Endothelial cell (in vitro differentiated cells): ENCODE measurements at regions not wholly inside any gene's neighbourhood (a gene's known extent, or its start where the extent isn't known, plus 50 kb on each side); places are given as distances from the start of the nearest gene placed in this dataset.
"Not testable (repeated sequence)": the region's sequence is repeated elsewhere in the genome, so short reads cannot be mapped to it uniquely, and the experiment has no call there.

ENCODE experiments used
- DNase-seq: peaks from one replicate; pipeline ENCODE4 v3.0.0; 2021; ENCODE audit warnings: low spot score
- H3K27ac Mint-ChIP-seq: one replicate; pipeline ENCODE4 v1.8.0; 2021; ENCODE audit warnings: mixed read lengths, inconsistent platforms; ENCODE audit not compliant: unreplicated experiment
- H3K27me3 Mint-ChIP-seq: one replicate; pipeline ENCODE4 v1.8.0; 2021; ENCODE audit warnings: mild to moderate bottlenecking, moderate library complexity, mixed read lengths, inconsistent platforms; ENCODE audit not compliant: unreplicated experiment
- H3K36me3 Mint-ChIP-seq: one replicate; pipeline ENCODE4 v1.8.0; 2021; ENCODE audit warnings: mild to moderate bottlenecking, low read depth, mixed read lengths, inconsistent platforms; ENCODE audit not compliant: unreplicated experiment
- H3K4me1 Mint-ChIP-seq: one replicate; pipeline ENCODE4 v1.8.0; 2021; ENCODE audit warnings: mild to moderate bottlenecking, mixed read lengths, inconsistent platforms; ENCODE audit not compliant: unreplicated experiment
- H3K4me3 Mint-ChIP-seq: one replicate; pipeline ENCODE4 v1.8.0; 2021; ENCODE audit warnings: mild to moderate bottlenecking, mixed read lengths, inconsistent platforms; ENCODE audit not compliant: unreplicated experiment
- H3K9me3 Mint-ChIP-seq: one replicate; pipeline ENCODE4 v1.8.0; 2021; ENCODE audit warnings: mixed read lengths, inconsistent platforms; ENCODE audit not compliant: unreplicated experiment

- H3K9me3 Mint-ChIP-seq, H3K4me3 Mint-ChIP-seq, DNase-seq: not testable (repeated sequence)
These were observed 244.9 kb upstream of the PLGLB2 start for GRCh38 chr2:87502948-87503347.

GRCh38 chr2:87505239-87505638 lies 242.6 kb upstream of the PLGLB2 start:
- not testable (repeated sequence) for H3K27me3 Mint-ChIP-seq, H3K9me3 Mint-ChIP-seq, H3K4me3 Mint-ChIP-seq, H3K27ac Mint-ChIP-seq, H3K4me1 Mint-ChIP-seq, DNase-seq, H3K36me3 Mint-ChIP-seq

More at GRCh38 chr2:87502948-87503347, 244.9 kb upstream of the PLGLB2 start:
- not testable (repeated sequence) for H3K27me3 Mint-ChIP-seq, H3K4me1 Mint-ChIP-seq, H3K27ac Mint-ChIP-seq, H3K36me3 Mint-ChIP-seq

GRCh38 chr2:87505909-87506308 lies 242.0 kb upstream of the PLGLB2 start:
- not testable (repeated sequence) for H3K36me3 Mint-ChIP-seq, H3K4me3 Mint-ChIP-seq, H3K9me3 Mint-ChIP-seq, DNase-seq, H3K27me3 Mint-ChIP-seq, H3K4me1 Mint-ChIP-seq, H3K27ac Mint-ChIP-seq

- H3K9me3 Mint-ChIP-seq: not testable (repeated sequence)
These were observed 240.2 kb upstream of the PLGLB2 start for GRCh38 chr2:87507378-87508348.

GRCh38 chr2:87511195-87511778 lies 236.6 kb upstream of the PLGLB2 start:
- H3K27me3 Mint-ChIP-seq, H3K4me1 Mint-ChIP-seq, H3K27ac Mint-ChIP-seq, H3K4me3 Mint-ChIP-seq, DNase-seq, H3K36me3 Mint-ChIP-seq, H3K9me3 Mint-ChIP-seq: not testable (repeated sequence)

More at GRCh38 chr2:87507378-87508348, 240.2 kb upstream of the PLGLB2 start:
- H3K4me3 Mint-ChIP-seq, H3K27me3 Mint-ChIP-seq, H3K27ac Mint-ChIP-seq, DNase-seq, H3K4me1 Mint-ChIP-seq, H3K36me3 Mint-ChIP-seq: not testable (repeated sequence)

GRCh38 chr2:87512864-87513530 lies 234.9 kb upstream of the PLGLB2 start:
- not testable (repeated sequence) for H3K27me3 Mint-ChIP-seq

GRCh38 chr2:87514034-87514433 lies 233.9 kb upstream of the PLGLB2 start:
- not testable (repeated sequence) for H3K9me3 Mint-ChIP-seq, H3K36me3 Mint-ChIP-seq, DNase-seq, H3K4me1 Mint-ChIP-seq, H3K27me3 Mint-ChIP-seq, H3K4me3 Mint-ChIP-seq, H3K27ac Mint-ChIP-seq

More at GRCh38 chr2:87512864-87513530, 234.9 kb upstream of the PLGLB2 start:
- not testable (repeated sequence) for H3K36me3 Mint-ChIP-seq, DNase-seq, H3K4me3 Mint-ChIP-seq, H3K27ac Mint-ChIP-seq, H3K9me3 Mint-ChIP-seq, H3K4me1 Mint-ChIP-seq

- H3K27ac Mint-ChIP-seq, DNase-seq, H3K4me1 Mint-ChIP-seq, H3K9me3 Mint-ChIP-seq, H3K27me3 Mint-ChIP-seq, H3K36me3 Mint-ChIP-seq, H3K4me3 Mint-ChIP-seq: not testable (repeated sequence)
These were observed 233.4 kb upstream of the PLGLB2 start for GRCh38 chr2:87514515-87514914.

GRCh38 chr2:87515226-87515625 lies 232.7 kb upstream of the PLGLB2 start:
- H3K4me1 Mint-ChIP-seq, H3K27me3 Mint-ChIP-seq, H3K27ac Mint-ChIP-seq, H3K9me3 Mint-ChIP-seq, H3K4me3 Mint-ChIP-seq, DNase-seq, H3K36me3 Mint-ChIP-seq: not testable (repeated sequence)

GRCh38 chr2:87515875-87516274 lies 232.0 kb upstream of the PLGLB2 start:
- not testable (repeated sequence) for H3K27ac Mint-ChIP-seq, H3K36me3 Mint-ChIP-seq

GRCh38 chr2:87516369-87516967 lies 231.4 kb upstream of the PLGLB2 start:
- DNase-seq, H3K27ac Mint-ChIP-seq, H3K4me1 Mint-ChIP-seq, H3K9me3 Mint-ChIP-seq, H3K36me3 Mint-ChIP-seq, H3K4me3 Mint-ChIP-seq, H3K27me3 Mint-ChIP-seq: not testable (repeated sequence)

More at GRCh38 chr2:87515875-87516274, 232.0 kb upstream of the PLGLB2 start:
- not testable (repeated sequence) for DNase-seq, H3K4me1 Mint-ChIP-seq, H3K4me3 Mint-ChIP-seq, H3K27me3 Mint-ChIP-seq, H3K9me3 Mint-ChIP-seq
